Esophagus muscularis mucosa (tissue), 2 donors: ENCODE measurements at regions not wholly inside any gene's neighbourhood (a gene's known extent, or its start where the extent isn't known, plus 50 kb on each side); places are given as distances from the start of the nearest gene placed in this dataset.

Source experiments
- EP300 ChIP-seq: sonication (generic); formaldehyde crosslinking; IDR thresholded peaks from one replicate; pipeline ENCODE4 v1.6.1; 2017; ENCODE audit warnings: antibody characterized with exemption
- POLR2A ChIP-seq: fragments of 450-650 bp; IDR thresholded peaks from one replicate; pipeline ENCODE4 v1.6.1; 2017; ENCODE audit warnings: antibody characterized with exemption, moderate library complexity, mild to moderate bottlenecking, low read depth

DNA sequence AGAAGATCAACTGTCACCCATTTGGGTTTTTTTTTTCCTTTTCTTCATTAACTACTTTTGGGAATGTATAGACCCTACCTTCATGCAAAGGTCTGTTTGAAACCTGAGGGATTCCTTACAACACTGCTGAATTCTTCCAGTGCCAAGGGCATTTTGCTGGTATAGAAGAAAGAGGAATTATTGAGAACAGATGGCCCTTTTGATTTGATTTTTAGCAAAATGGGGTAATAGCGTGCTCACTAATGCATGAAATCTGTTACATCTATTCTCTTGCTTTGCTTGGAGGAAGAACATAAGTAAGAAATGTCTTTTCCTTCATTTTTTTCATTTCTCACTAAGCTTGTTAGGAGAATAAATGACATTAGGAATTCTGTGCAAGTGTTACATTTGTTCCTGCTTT is 501.9 kb downstream of the TMEM135 start:
- TF ChIP-seq EP300, result no peak
- TF ChIP-seq POLR2A, result no peak
